ENCODE measurements at regions not wholly inside any gene's neighbourhood (a gene's known extent, or its start where the extent isn't known, plus 50 kb on each side); places are given as distances from the start of the nearest gene placed in this dataset.

GRCh38 chr13:47499358-47500150 lies 501.5 kb downstream of the SUCLA2 start:
- H3K9me3 Mint-ChIP-seq, result no peaks in the 10 kb centered on the region
- H3K4me1 Mint-ChIP-seq, result no peaks in the 10 kb centered on the region
- H3K27me3 Mint-ChIP-seq (ENCODE audit: low read depth), result no peaks in the 10 kb centered on the region
- no peak overlapping the region for H3K27ac Mint-ChIP-seq
- TF ChIP-seq CTCF (IDR thresholded peaks at IDR 0.05; ENCODE audit: unreplicated experiment in 3 of 3), result no peak
- H3K4me3 Mint-ChIP-seq, result no peak overlapping the region
- no peaks in the 10 kb centered on the region for H3K36me3 Mint-ChIP-seq (ENCODE audit: low read depth)

GRCh38 chr13:47484548-47484947 lies 516.5 kb downstream of the SUCLA2 start:
- H3K4me1 Mint-ChIP-seq, result no peaks in the 10 kb centered on the region
- TF ChIP-seq CTCF (IDR thresholded peaks at IDR 0.05; ENCODE audit: unreplicated experiment in 3 of 3), result no peak
- H3K4me3 Mint-ChIP-seq, result no peak overlapping the region
- H3K9me3 Mint-ChIP-seq, result no peaks in the 10 kb centered on the region
- no peak overlapping the region for H3K27ac Mint-ChIP-seq
- no peaks in the 10 kb centered on the region for H3K27me3 Mint-ChIP-seq (ENCODE audit: low read depth)
- H3K36me3 Mint-ChIP-seq (ENCODE audit: low read depth), result no peaks in the 10 kb centered on the region

GRCh38 chr13:47481536-47481935 lies 519.5 kb downstream of the SUCLA2 start:
- Mint-ChIP-seq H3K4me3 (no peak overlapping the region), H3K4me1 (no peaks in the 10 kb centered on the region), H3K36me3 (ENCODE audit: low read depth) (no peaks in the 10 kb centered on the region), H3K27ac (no peak overlapping the region), H3K27me3 (ENCODE audit: low read depth) (no peaks in the 10 kb centered on the region), H3K9me3 (no peaks in the 10 kb centered on the region)
- TF ChIP-seq CTCF (IDR thresholded peaks at IDR 0.05; ENCODE audit: unreplicated experiment in 3 of 3), result no peak

- Mint-ChIP-seq H3K36me3 (ENCODE audit: low read depth) (no peaks in the 10 kb centered on the region), H3K27me3 (ENCODE audit: low read depth) (no peaks in the 10 kb centered on the region), H3K4me1 (no peaks in the 10 kb centered on the region), H3K9me3 (no peaks in the 10 kb centered on the region), H3K4me3 (no peak overlapping the region), H3K27ac (no peak overlapping the region)
- no peak for TF ChIP-seq CTCF (IDR thresholded peaks at IDR 0.05; ENCODE audit: unreplicated experiment in 3 of 3)
Measured at GRCh38 chr13:47480951-47481350, 520.1 kb downstream of the SUCLA2 start.

- H3K9me3 Mint-ChIP-seq, result no peaks in the 10 kb centered on the region
- H3K4me1 Mint-ChIP-seq, result no peaks in the 10 kb centered on the region
- no peak for TF ChIP-seq CTCF (IDR thresholded peaks at IDR 0.05; ENCODE audit: unreplicated experiment in 3 of 3)
- no peaks in the 10 kb centered on the region for H3K36me3 Mint-ChIP-seq (ENCODE audit: low read depth)
- no peak overlapping the region for H3K4me3 Mint-ChIP-seq
- no peaks in the 10 kb centered on the region for H3K27me3 Mint-ChIP-seq (ENCODE audit: low read depth)
- no peak overlapping the region for H3K27ac Mint-ChIP-seq
Measured at GRCh38 chr13:47480121-47480520, 521.0 kb downstream of the SUCLA2 start.

GRCh38 chr13:47478985-47479384 lies 522.1 kb downstream of the SUCLA2 start:
- H3K27me3 Mint-ChIP-seq (ENCODE audit: low read depth), result no peaks in the 10 kb centered on the region
- no peaks in the 10 kb centered on the region for H3K36me3 Mint-ChIP-seq (ENCODE audit: low read depth)
- H3K4me1 Mint-ChIP-seq, result no peaks in the 10 kb centered on the region
- H3K9me3 Mint-ChIP-seq, result no peaks in the 10 kb centered on the region
- no peak for TF ChIP-seq CTCF (IDR thresholded peaks at IDR 0.05; ENCODE audit: unreplicated experiment in 3 of 3)
- H3K4me3 Mint-ChIP-seq, result no peak overlapping the region
- no peak overlapping the region for H3K27ac Mint-ChIP-seq

Data from nephron (organoid).